HG03159 (cell line): ENCODE measurements at regions not wholly inside any gene's neighbourhood (a gene's known extent, or its start where the extent isn't known, plus 50 kb on each side); places are given as distances from the start of the nearest gene placed in this dataset.

Experiments
- ATAC-seq: cut with Tn5 transposase; IDR thresholded peaks from one replicate; pipeline ENCODE4 v1.9.1; 2021; ENCODE audit warnings: mild to moderate bottlenecking, moderate library complexity; ENCODE audit not compliant: unreplicated experiment

- ATAC-seq, result no peak
These were observed 377.2 kb downstream of the GADD45G start for GRCh38 chr9:89982016-89982415.

- no peak for ATAC-seq
These were observed 378.6 kb downstream of the GADD45G start for GRCh38 chr9:89983411-89983810.

GRCh38 chr9:89984214-89984613, 379.4 kb downstream of the GADD45G start:
- ATAC-seq, result no peak

GRCh38 chr9:89985068-89985467, 380.3 kb downstream of the GADD45G start:
- no peak for ATAC-seq

- no peak for ATAC-seq
These were observed 381.4 kb downstream of the GADD45G start for GRCh38 chr9:89986190-89986589.

- ATAC-seq, result no peak
These were observed 383.6 kb downstream of the GADD45G start for GRCh38 chr9:89988458-89988857.

GRCh38 chr9:89991204-89991790, 386.5 kb downstream of the GADD45G start:
- no peak for ATAC-seq

- ATAC-seq, result no peak
These were observed 387.8 kb downstream of the GADD45G start for GRCh38 chr9:89992326-89993198.

GRCh38 chr9:89993678-89994630, 389.1 kb downstream of the GADD45G start:
- no peak for ATAC-seq

- no peak for ATAC-seq
These were observed 390.3 kb downstream of the GADD45G start for GRCh38 chr9:89994988-89995613.

GRCh38 chr9:89996116-89996515, 391.3 kb downstream of the GADD45G start:
- no peak for ATAC-seq

- no peak for ATAC-seq
These were observed 392.0 kb downstream of the GADD45G start for GRCh38 chr9:89996773-89997172.

GRCh38 chr9:89998633-89999032, 393.8 kb downstream of the GADD45G start:
- no peak for ATAC-seq

- no peak for ATAC-seq
These were observed 394.3 kb downstream of the GADD45G start for GRCh38 chr9:89999176-89999533.

GRCh38 chr9:89999534-90000370, 394.9 kb downstream of the GADD45G start:
- peak; percentile 98 for ATAC-seq

- no peak for ATAC-seq
These were observed 396.1 kb downstream of the GADD45G start for GRCh38 chr9:90000925-90001324.

- ATAC-seq, result no peak
These were observed 396.9 kb downstream of the GADD45G start for GRCh38 chr9:90001747-90002146.

- ATAC-seq, result no peak
These were observed 397.8 kb downstream of the GADD45G start for GRCh38 chr9:90002397-90003271.

- no peak for ATAC-seq
These were observed 400.6 kb downstream of the GADD45G start for GRCh38 chr9:90005388-90005787.
